ENCODE measurements at regions not wholly inside any gene's neighbourhood (a gene's known extent, or its start where the extent isn't known, plus 50 kb on each side); places are given as distances from the start of the nearest gene placed in this dataset.

- DNase-seq: no peak
These were observed 181.7 kb upstream of the SLC30A5 start for GRCh38 chr5:68911840-68912690.

- DNase-seq: no peak
These were observed 178.7 kb upstream of the SLC30A5 start for GRCh38 chr5:68915079-68915478.

- no peak for DNase-seq
These were observed 175.5 kb upstream of the SLC30A5 start for GRCh38 chr5:68918306-68918705.

- no peak for DNase-seq
These were observed 173.8 kb upstream of the SLC30A5 start for GRCh38 chr5:68919988-68920490.

GRCh38 chr5:68920888-68921287, 172.9 kb upstream of the SLC30A5 start:
- no peak for DNase-seq

GRCh38 chr5:68922172-68922987, 171.4 kb upstream of the SLC30A5 start:
- DNase-seq: no peak

- DNase-seq: no peak
These were observed 169.2 kb upstream of the SLC30A5 start for GRCh38 chr5:68924481-68925145.

- peak; percentile 23 for DNase-seq
These were observed 165.1 kb upstream of the SLC30A5 start for GRCh38 chr5:68928617-68929302.

GRCh38 chr5:68930139-68930538, 163.7 kb upstream of the SLC30A5 start:
- DNase-seq: no peak

- no peak for DNase-seq
These were observed 160.9 kb upstream of the SLC30A5 start for GRCh38 chr5:68932830-68933434.

GRCh38 chr5:68942169-68942568, 151.6 kb upstream of the SLC30A5 start:
- DNase-seq: no peak

GRCh38 chr5:68946728-68947127, 147.1 kb upstream of the SLC30A5 start:
- DNase-seq: no peak

GRCh38 chr5:68947986-68948385, 145.8 kb upstream of the SLC30A5 start:
- no peak for DNase-seq

- DNase-seq: no peak
These were observed 144.6 kb upstream of the SLC30A5 start for GRCh38 chr5:68949256-68949655.

GRCh38 chr5:68949711-68950110, 144.1 kb upstream of the SLC30A5 start:
- DNase-seq: no peak

- peak; percentile 1 for DNase-seq
These were observed 143.7 kb upstream of the SLC30A5 start for GRCh38 chr5:68950125-68950524.

- DNase-seq: no peak
These were observed 142.9 kb upstream of the SLC30A5 start for GRCh38 chr5:68950930-68951329.

- no peak for DNase-seq
These were observed 140.5 kb upstream of the SLC30A5 start for GRCh38 chr5:68953231-68953874.

GRCh38 chr5:68953875-68954617, 139.8 kb upstream of the SLC30A5 start:
- DNase-seq: no peak

- no peak for DNase-seq
These were observed 139.2 kb upstream of the SLC30A5 start for GRCh38 chr5:68954618-68954910.

- DNase-seq: no peak
These were observed 136.2 kb upstream of the SLC30A5 start for GRCh38 chr5:68957591-68957990.

Measured in NCI-H510A treated with DMSO at 0.1 percent for 48 hours (cell line).